GM12878 (cell line): ENCODE measurements at regions not wholly inside any gene's neighbourhood (a gene's known extent, or its start where the extent isn't known, plus 50 kb on each side); places are given as distances from the start of the nearest gene placed in this dataset.

ENCODE experiments used
- ATAC-seq: fragments of 200-7000 bp; cut with Tn5 transposase; 3 replicates; pipeline ENCODE4 v1.9.1; 2020; ENCODE audit warnings: mild to moderate bottlenecking, moderate library complexity
- BruUV-seq: library from RNA; stranded (reverse); fragments of 400-500 nt; replicated peaks from 2 replicates; lab custom pipeline; 2021; lab: Mats Ljungman, UMichigan
- CTCF ChIA-PET: fragments of 300-600 bp; sonication (Branson Sonifier 250); formaldehyde crosslinking; extraction: SDS; loops from one replicate; lab custom pipeline; 2021; ENCODE audit warnings: inconsistent platforms; lab: Yijun Ruan, JAX
- POLR2A ChIA-PET: fragments of 350-600 bp; formaldehyde crosslinking; extraction: SDS; loops from one replicate; lab custom pipeline; 2021; ENCODE audit warnings: inconsistent platforms; lab: Charles Lee
- RAD21 ChIA-PET: fragments of 300-600 bp; sonication (Branson Sonifier 250); formaldehyde crosslinking; loops from one replicate; lab custom pipeline; 2023; ENCODE audit warnings: antibody characterized with exemption; ENCODE audit not compliant: unreplicated experiment; lab: Charles Lee
- SMC1A ChIA-PET: fragments of 300-600 bp; sonication (Branson Sonifier 250); formaldehyde crosslinking; loops from one replicate; lab custom pipeline; 2023; ENCODE audit not compliant: unreplicated experiment, uncharacterized antibody; lab: Charles Lee
- DNase-seq: peaks from one replicate; pipeline ENCODE4 v3.0.0-alpha.2; 2011; ENCODE audit warnings: low read depth, low spot score
- FAIRE-seq: peaks from 3 replicates; lab custom pipeline; 2011; peaks lifted over from hg19 to GRCh38; lab: Jason Lieb, UNC
- H2AFZ ChIP-seq: 2 replicates; pipeline ENCODE4 v1.6.0; 2011; ENCODE audit warnings: low read depth, low read length, control low read depth; ENCODE audit not compliant: control insufficient read depth
- H3K27ac ChIP-seq: 2 replicates; pipeline ENCODE4 v1.5.1; 2011; ENCODE audit warnings: control low read depth; ENCODE audit not compliant: control insufficient read depth, insufficient read depth
- H3K27me3 ChIP-seq, 2 experiments: replicated peaks in 1 of 2; 2 replicates each; pipeline versions ENCODE4 v1.6.0 to v1.6.1; 2011; ENCODE audit warnings: low read length in 1 of 2; ENCODE audit not compliant: control insufficient read depth in 2 of 2, insufficient read depth in 2 of 2
- H3K36me3 ChIP-seq, 2 experiments: 2 replicates each; pipeline ENCODE4 v1.5.1; 2011; ENCODE audit warnings: low read length in 1 of 2; ENCODE audit not compliant: control insufficient read depth in 2 of 2, insufficient read depth in 2 of 2
- H3K4me1 ChIP-seq: 2 replicates; pipeline ENCODE4 v1.6.1; 2011; ENCODE audit warnings: mild to moderate bottlenecking, low read length, moderate library complexity, mixed read lengths; ENCODE audit not compliant: control insufficient read depth, insufficient read depth
- H3K4me2 ChIP-seq: 2 replicates; pipeline ENCODE4 v1.6.0; 2011; ENCODE audit warnings: control low read depth; ENCODE audit not compliant: control insufficient read depth, insufficient read depth
- H3K4me3 ChIP-seq: fragments of 200-600 bp; sonication (generic); 2 replicates; pipeline ENCODE4 v1.5.1; 2016
- H3K79me2 ChIP-seq: 2 replicates; pipeline ENCODE4 v1.6.0; 2011; ENCODE audit warnings: low read length; ENCODE audit not compliant: control insufficient read depth, insufficient read depth
- H3K9ac ChIP-seq: 2 replicates; pipeline ENCODE4 v1.8.0; 2011; ENCODE audit warnings: low read length, control low read depth, mixed read lengths; ENCODE audit not compliant: control insufficient read depth, insufficient read depth
- H3K9me3 ChIP-seq: replicated peaks from 3 replicates; pipeline ENCODE4 v1.5.1; 2011; ENCODE audit warnings: mild to moderate bottlenecking, low read length; ENCODE audit not compliant: control insufficient read depth, insufficient read depth
- H4K20me1 ChIP-seq: 2 replicates; pipeline ENCODE4 v1.6.0; 2011; ENCODE audit not compliant: control insufficient read depth, insufficient read depth
- ATF3 ChIP-seq: IDR thresholded peaks from 2 replicates; pipeline ENCODE4 v1.6.1; 2011; ENCODE audit warnings: low read depth, mild to moderate bottlenecking, low read length, moderate library complexity, borderline replicate concordance; ENCODE audit errors: extremely low read depth
- BHLHE40 ChIP-seq, 2 experiments: fragments of 450-650 bp in 1 of 2; IDR thresholded peaks; 2 replicates each; pipeline ENCODE4 v1.6.1; 2011 to 2017; ENCODE audit warnings: low read depth in 2 of 2, borderline replicate concordance in 1 of 2, improper control_type of control experiment in 1 of 2, low read length in 1 of 2, mild to moderate bottlenecking in 1 of 2
- NFYA ChIP-seq: IDR thresholded peaks from 2 replicates; pipeline ENCODE4 v1.6.1; 2011; ENCODE audit warnings: low read depth, mild to moderate bottlenecking, low read length, improper control_type of control experiment, borderline replicate concordance
- NFYB ChIP-seq: IDR thresholded peaks from 2 replicates; pipeline ENCODE4 v1.6.1; 2011; ENCODE audit warnings: low read depth, mild to moderate bottlenecking, low read length, improper control_type of control experiment, moderate library complexity; ENCODE audit not compliant: insufficient read depth
- SPI1 ChIP-seq: IDR thresholded peaks from 2 replicates; pipeline ENCODE4 v1.6.1; 2011; ENCODE audit warnings: low read depth, mild to moderate bottlenecking, low read length, moderate library complexity, borderline replicate concordance; ENCODE audit not compliant: insufficient read depth
- WGBS: methylation state at CpG from one replicate; pipeline ENCODE4 v1.1.6; 2016; ENCODE audit warnings: low lambda C conversion rate; ENCODE audit not compliant: insufficient replicate concordance, insufficient coverage; ENCODE audit errors: missing lambda C conversion rate; 5-methylcytosine and 5-hydroxymethylcytosine counted together
- in situ Hi-C: fragments of 300-500 bp; cut with MboI; formaldehyde crosslinking; loops from 9 replicates; pipeline ENCODE4 v1.14.3; 2018; ENCODE audit warnings: mixed read lengths
- intact Hi-C: fragments of 100-400 bp; cut with micrococcal nuclease; formaldehyde crosslinking; loops from one replicate; pipeline ENCODE4 v1.14.2; 2022; ENCODE audit not compliant: unreplicated experiment

GRCh38 chrX:12058087-12058486 lies 80.2 kb upstream of the FRMPD4 start:
- DNase-seq: no peak
- SMC1A ChIA-PET: no interaction called here
- Histone ChIP-seq H3K79me2 (no peaks in the 10 kb centered on the region), H3K4me3 (no peak overlapping the region), H3K4me2 (no peak overlapping the region), H3K4me1 (no peaks in the 10 kb centered on the region), H4K20me1 (no peaks in the 10 kb centered on the region), H2AFZ (no peak overlapping the region), H3K27ac (no peak overlapping the region), H3K9me3 (no peaks in the 10 kb centered on the region), H3K36me3 (no peaks in the 10 kb centered on the region), H3K27me3 (no peaks in the 10 kb centered on the region), H3K9ac (no peak overlapping the region)
- RAD21 ChIA-PET: no interaction called here
- BruUV-seq: no TSS peak
- CTCF ChIA-PET: no interaction called here
- intact Hi-C loops (no loop called here), in situ Hi-C loops (no loop called here)
- TF ChIP-seq SPI1 (no peak), NFYB (no peak), BHLHE40 (IDR thresholded peaks at IDR 0.05; ENCODE audit: borderline replicate concordance in 1 of 2, low read depth in 2 of 2, low read length in 1 of 2) (no peak)
- POLR2A ChIA-PET: no interaction called here
- no peak for ATAC-seq
- 40% methylated on average over 4 of the region's 4 CpGs for WGBS
- FAIRE-seq: no peak

- Histone ChIP-seq H2AFZ (no peak overlapping the region), H3K36me3 (no peaks in the 10 kb centered on the region), H3K4me1 (no peaks in the 10 kb centered on the region), H3K9ac (no peak overlapping the region), H4K20me1 (no peaks in the 10 kb centered on the region), H3K4me2 (no peak overlapping the region), H3K79me2 (no peaks in the 10 kb centered on the region), H3K4me3 (no peak overlapping the region), H3K9me3 (no peaks in the 10 kb centered on the region), H3K27ac (no peak overlapping the region), H3K27me3 (no peaks in the 10 kb centered on the region)
- no TSS peak for BruUV-seq
- no peak for FAIRE-seq
- no peak for DNase-seq
- in situ Hi-C loops: no loop called here
- no peak for TF ChIP-seq NFYA
- no peak for TF ChIP-seq ATF3
- intact Hi-C loops: no loop called here
- SMC1A ChIA-PET: interaction anchor here (0.6 kb wide), 1 partner anchor 448 kb away, joined by 3 read pairs; no protein-coding TSS in a partner anchor
- no peak for ATAC-seq
- POLR2A ChIA-PET: interaction anchor here (0.6 kb wide), 1 partner anchor 276 kb away, joined by 4 read pairs; no protein-coding TSS in a partner anchor
- WGBS: 8% methylated on average over 2 of the region's 2 CpGs
- CTCF ChIA-PET: interaction anchor here (1.5 kb wide), 1 partner anchor 9 kb away, joined by 6 read pairs; no protein-coding TSS in a partner anchor
- RAD21 ChIA-PET: interaction anchor here (0.7 kb wide), 1 partner anchor 93 kb away, joined by 3 read pairs; no protein-coding TSS in a partner anchor
Measured at GRCh38 chrX:12060489-12061260, 77.6 kb upstream of the FRMPD4 start.
